Ovary (tissue), 3 donors: ENCODE measurements at regions not wholly inside any gene's neighbourhood (a gene's known extent, or its start where the extent isn't known, plus 50 kb on each side); places are given as distances from the start of the nearest gene placed in this dataset.

Source experiments
- POLR2A ChIP-seq: fragments of 450-650 bp; IDR thresholded peaks from one replicate; pipeline ENCODE4 v1.6.1; 2017; ENCODE audit warnings: antibody characterized with exemption, mild to moderate bottlenecking, moderate library complexity
- TF ChIP-seq, protein P1 (sequence below), 3 donors: fragments of 450-650 bp in 2 of 3; fragments of 200-600 bp in 1 of 3; IDR thresholded peaks; one replicate each; pipeline versions ENCODE4 v1.5.1 to v1.8.0; 2016 to 2022; ENCODE audit warnings: antibody characterized with exemption in 3 of 3, mild to moderate bottlenecking in 1 of 3
- donor health status: DM: no; HTN: no; CAD: no.

DNA sequence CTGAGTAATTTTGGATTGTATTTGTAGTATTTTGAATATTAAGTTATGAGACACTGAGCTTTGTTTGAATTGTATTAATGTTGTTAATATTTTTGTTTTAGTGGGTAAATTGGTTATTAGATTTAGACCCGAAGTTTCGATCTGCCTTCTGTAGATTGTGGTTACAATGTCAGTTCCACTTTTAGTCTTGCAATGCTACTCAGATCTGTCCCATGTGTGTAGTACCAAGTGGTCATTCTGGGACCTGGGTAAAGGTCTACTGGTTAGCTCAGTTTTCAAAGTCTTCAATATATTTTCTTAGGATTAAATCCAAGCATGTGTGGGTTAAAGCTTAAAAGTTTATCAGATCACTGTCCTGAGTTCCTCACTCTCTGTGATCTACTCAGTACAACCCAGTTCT lies 346.5 kb upstream of the PROX1 start:
- TF ChIP-seq, protein P1, sequence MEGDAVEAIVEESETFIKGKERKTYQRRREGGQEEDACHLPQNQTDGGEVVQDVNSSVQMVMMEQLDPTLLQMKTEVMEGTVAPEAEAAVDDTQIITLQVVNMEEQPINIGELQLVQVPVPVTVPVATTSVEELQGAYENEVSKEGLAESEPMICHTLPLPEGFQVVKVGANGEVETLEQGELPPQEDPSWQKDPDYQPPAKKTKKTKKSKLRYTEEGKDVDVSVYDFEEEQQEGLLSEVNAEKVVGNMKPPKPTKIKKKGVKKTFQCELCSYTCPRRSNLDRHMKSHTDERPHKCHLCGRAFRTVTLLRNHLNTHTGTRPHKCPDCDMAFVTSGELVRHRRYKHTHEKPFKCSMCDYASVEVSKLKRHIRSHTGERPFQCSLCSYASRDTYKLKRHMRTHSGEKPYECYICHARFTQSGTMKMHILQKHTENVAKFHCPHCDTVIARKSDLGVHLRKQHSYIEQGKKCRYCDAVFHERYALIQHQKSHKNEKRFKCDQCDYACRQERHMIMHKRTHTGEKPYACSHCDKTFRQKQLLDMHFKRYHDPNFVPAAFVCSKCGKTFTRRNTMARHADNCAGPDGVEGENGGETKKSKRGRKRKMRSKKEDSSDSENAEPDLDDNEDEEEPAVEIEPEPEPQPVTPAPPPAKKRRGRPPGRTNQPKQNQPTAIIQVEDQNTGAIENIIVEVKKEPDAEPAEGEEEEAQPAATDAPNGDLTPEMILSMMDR (IDR thresholded peaks at IDR 0.05) = no peak
- no peak for TF ChIP-seq POLR2A
